ENCODE measurements at regions not wholly inside any gene's neighbourhood (a gene's known extent, or its start where the extent isn't known, plus 50 kb on each side); places are given as distances from the start of the nearest gene placed in this dataset.

GRCh38 chr10:10564081-10564794 lies 453.4 kb upstream of the CELF2 start:
- no peak for TF ChIP-seq POLR2A (IDR thresholded peaks at IDR 0.05; ENCODE audit: low read depth, low read length)
- TF ChIP-seq POLR2AphosphoS5 (IDR thresholded peaks at IDR 0.05; ENCODE audit: low read depth, low read length) = no peak
- no peak for TF ChIP-seq TAF1 (IDR thresholded peaks at IDR 0.05; ENCODE audit: borderline replicate concordance, low read depth, low read length)
